A673 (cell line): ENCODE measurements at regions not wholly inside any gene's neighbourhood (a gene's known extent, or its start where the extent isn't known, plus 50 kb on each side); places are given as distances from the start of the nearest gene placed in this dataset.

Experiments used
- BruUV-seq: library from RNA; stranded (reverse); fragments of 400-500 nt; replicated peaks from 2 replicates; lab custom pipeline; 2021; lab: Mats Ljungman, UMichigan
- CTCF ChIA-PET: fragments of 300-600 bp; sonication (Branson Sonifier 250); formaldehyde crosslinking; loops from one replicate; lab custom pipeline; 2022; ENCODE audit warnings: antibody characterized with exemption; lab: Charles Lee
- POLR2A ChIA-PET: fragments of 300-600 bp; sonication (Branson Sonifier 250); formaldehyde crosslinking; loops from one replicate; lab custom pipeline; 2022; ENCODE audit warnings: antibody characterized with exemption; ENCODE audit not compliant: low non-redundant PET; lab: Charles Lee
- DNase-seq: peaks from one replicate; pipeline ENCODE4 v3.0.0-alpha.2; 2015; ENCODE audit warnings: low spot score
- H3K27ac ChIP-seq: fragments of 200-600 bp; sonication (generic); 2 replicates; pipeline ENCODE4 v1.5.1; 2016; ENCODE audit warnings: mixed run types, low read depth, mild to moderate bottlenecking, mixed read lengths, antibody characterized with exemption, low read length; ENCODE audit not compliant: poor library complexity, severe bottlenecking
- H3K27me3 ChIP-seq: fragments of 200-600 bp; sonication (generic); replicated peaks from 2 replicates; pipeline ENCODE4 v1.6.1; 2017; ENCODE audit warnings: mixed run types, low read depth, mild to moderate bottlenecking, mixed read lengths, antibody characterized with exemption, low read length; ENCODE audit not compliant: insufficient read depth, poor library complexity
- H3K36me3 ChIP-seq: fragments of 200-600 bp; sonication (generic); 2 replicates; pipeline ENCODE4 v1.6.1; 2016; ENCODE audit warnings: mixed run types, mild to moderate bottlenecking, mixed read lengths, antibody characterized with exemption, low read length; ENCODE audit not compliant: insufficient read depth, poor library complexity, severe bottlenecking
- H3K4me1 ChIP-seq: fragments of 200-600 bp; sonication (generic); 2 replicates; pipeline ENCODE4 v1.6.1; 2017; ENCODE audit warnings: mixed run types, mild to moderate bottlenecking, mixed read lengths, antibody characterized with exemption, low read length; ENCODE audit not compliant: insufficient read depth, poor library complexity, severe bottlenecking
- H3K4me3 ChIP-seq: fragments of 200-600 bp; sonication (generic); 2 replicates; pipeline ENCODE4 v1.5.1; 2016; ENCODE audit warnings: low read depth, mixed run types, mild to moderate bottlenecking, mixed read lengths, low read length; ENCODE audit not compliant: poor library complexity, severe bottlenecking
- H3K9me3 ChIP-seq: fragments of 200-600 bp; sonication (generic); 2 replicates; pipeline ENCODE4 v1.6.1; 2016; ENCODE audit warnings: mixed run types, low read depth, mild to moderate bottlenecking, mixed read lengths, antibody characterized with exemption, low read length; ENCODE audit not compliant: poor library complexity, severe bottlenecking
- CTCF ChIP-seq: fragments of 300-800, 200-600 bp; sonication (generic); conservative IDR thresholded peaks from 2 replicates; pipeline ENCODE4 v1.5.1; 2017; ENCODE audit warnings: low read depth, mild to moderate bottlenecking, antibody characterized with exemption, low read length, moderate library complexity, mixed read lengths
- EZH2 ChIP-seq: fragments of 200-600 bp; sonication (generic); IDR thresholded peaks from 2 replicates; pipeline ENCODE4 v1.6.1; 2017; ENCODE audit warnings: borderline replicate concordance, low read depth, mild to moderate bottlenecking, mixed read lengths, antibody characterized with exemption, low read length; ENCODE audit not compliant: poor library complexity, severe bottlenecking
- intact Hi-C: fragments of 100-400 bp; cut with micrococcal nuclease; formaldehyde crosslinking; loops from one replicate; pipeline ENCODE4 v1.10.0; 2022; ENCODE audit not compliant: unreplicated experiment

GRCh38 chr2:57907411-57907810, 139.2 kb upstream of the VRK2 start:
- no TSS peak for BruUV-seq
- Histone ChIP-seq H3K9me3 (no peaks in the 10 kb centered on the region), H3K27me3 (no peaks in the 10 kb centered on the region), H3K36me3 (no peaks in the 10 kb centered on the region), H3K4me1 (no peaks in the 10 kb centered on the region), H3K27ac (no peak overlapping the region), H3K4me3 (no peak overlapping the region)
- POLR2A ChIA-PET, result no interaction called here
- CTCF ChIA-PET, result no interaction called here
- no peak for DNase-seq
- intact Hi-C loops, result loop anchor here (5.0 to 10.0 kb wide), 4 partner anchors 150 to 775 kb away; no protein-coding TSS in a partner anchor
- TF ChIP-seq CTCF (no peak), EZH2 (no peak)

GRCh38 chr2:57908736-57909161, 137.9 kb upstream of the VRK2 start:
- CTCF ChIA-PET, result interaction anchor here (0.7 kb wide), 1 partner anchor 449 kb away, joined by 3 read pairs; no protein-coding TSS in a partner anchor
- no peak for DNase-seq
- Histone ChIP-seq H3K27me3 (no peaks in the 10 kb centered on the region), H3K27ac (no peak overlapping the region), H3K4me1 (no peaks in the 10 kb centered on the region), H3K9me3 (no peaks in the 10 kb centered on the region), H3K4me3 (no peak overlapping the region), H3K36me3 (no peaks in the 10 kb centered on the region)
- intact Hi-C loops, result loop anchor here (5.0 to 10.0 kb wide), 4 partner anchors 151 to 774 kb away; no protein-coding TSS in a partner anchor
- POLR2A ChIA-PET, result no interaction called here
- no TSS peak for BruUV-seq
- no peak for TF ChIP-seq EZH2
- TF ChIP-seq CTCF, result no peak

- BruUV-seq, result no TSS peak
- no peak overlapping the region for H3K4me3 ChIP-seq
- no peak overlapping the region for H3K27ac ChIP-seq
- POLR2A ChIA-PET, result no interaction called here
- no peak for TF ChIP-seq EZH2
- TF ChIP-seq CTCF, result no peak
- DNase-seq, result no peak
- no peaks in the 10 kb centered on the region for H3K9me3 ChIP-seq
- H3K4me1 ChIP-seq, result no peaks in the 10 kb centered on the region
- no peaks in the 10 kb centered on the region for H3K36me3 ChIP-seq
- H3K27me3 ChIP-seq, result no peaks in the 10 kb centered on the region
- intact Hi-C loops, result no loop called here
- CTCF ChIA-PET, result no interaction called here
Measured at GRCh38 chr2:57918126-57918525, 128.5 kb upstream of the VRK2 start.
